Lower leg skin (tissue), 4 donors: ENCODE measurements at regions not wholly inside any gene's neighbourhood (a gene's known extent, or its start where the extent isn't known, plus 50 kb on each side); places are given as distances from the start of the nearest gene placed in this dataset.

Experiments used
- DNase-seq, 2 donors: peaks; one replicate each; pipeline ENCODE4 v3.0.0-alpha.2; 2019; ENCODE audit warnings: low spot score in 2 of 2
- H3K4me3 ChIP-seq: fragments of 200-600 bp; sonication (generic); 2 replicates; pipeline ENCODE4 v1.5.1; 2017; ENCODE audit warnings: mild to moderate bottlenecking, low read depth; ENCODE audit not compliant: poor library complexity, severe bottlenecking
- POLR2A ChIP-seq, 2 donors: fragments of 450-650 bp; IDR thresholded peaks; one replicate each; pipeline ENCODE4 v1.6.1; 2016 to 2017; ENCODE audit warnings: antibody characterized with exemption in 2 of 2, mild to moderate bottlenecking in 1 of 2, moderate library complexity in 1 of 2
- WGBS, 2 donors: methylation state at CpG; one replicate each; pipeline ENCODE4 v1.1.5; 2018; 5-methylcytosine and 5-hydroxymethylcytosine counted together
- intact Hi-C: fragments of 100-400 bp; cut with DNase I; formaldehyde crosslinking; loops from one replicate; pipeline ENCODE4 v1.15.0; 2023; ENCODE audit warnings: low total_unique reads
- TF ChIP-seq, protein P1 (sequence below), 3 donors: fragments of 450-650 bp; IDR thresholded peaks; one replicate each; pipeline ENCODE4 v1.5.1; 2016; ENCODE audit warnings: antibody characterized with exemption in 3 of 3, mild to moderate bottlenecking in 3 of 3, moderate library complexity in 2 of 3

DNA sequence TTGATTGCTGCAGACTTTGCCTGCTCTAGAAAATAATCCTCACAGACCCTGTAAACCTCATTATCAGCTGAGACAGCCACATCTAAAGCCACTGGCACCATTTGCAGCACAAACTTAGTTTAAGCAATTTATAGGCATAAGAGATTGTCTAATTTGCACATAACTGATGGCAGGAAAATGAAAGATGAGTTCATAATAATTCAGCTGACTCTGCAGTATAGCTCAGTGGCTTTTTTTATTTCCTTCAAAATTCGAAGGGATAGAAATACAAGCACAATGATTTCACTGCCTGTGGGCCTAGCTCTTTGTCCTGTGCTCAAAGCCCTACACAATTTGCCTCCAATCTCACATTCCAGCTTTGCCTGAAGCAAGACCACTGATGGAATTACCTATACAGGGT, 341.2 kb downstream of the RAD51AP2 start:
- intact Hi-C loops = no loop called here
- no peak overlapping the region for H3K4me3 ChIP-seq
- no peak for DNase-seq
- TF ChIP-seq, protein P1, sequence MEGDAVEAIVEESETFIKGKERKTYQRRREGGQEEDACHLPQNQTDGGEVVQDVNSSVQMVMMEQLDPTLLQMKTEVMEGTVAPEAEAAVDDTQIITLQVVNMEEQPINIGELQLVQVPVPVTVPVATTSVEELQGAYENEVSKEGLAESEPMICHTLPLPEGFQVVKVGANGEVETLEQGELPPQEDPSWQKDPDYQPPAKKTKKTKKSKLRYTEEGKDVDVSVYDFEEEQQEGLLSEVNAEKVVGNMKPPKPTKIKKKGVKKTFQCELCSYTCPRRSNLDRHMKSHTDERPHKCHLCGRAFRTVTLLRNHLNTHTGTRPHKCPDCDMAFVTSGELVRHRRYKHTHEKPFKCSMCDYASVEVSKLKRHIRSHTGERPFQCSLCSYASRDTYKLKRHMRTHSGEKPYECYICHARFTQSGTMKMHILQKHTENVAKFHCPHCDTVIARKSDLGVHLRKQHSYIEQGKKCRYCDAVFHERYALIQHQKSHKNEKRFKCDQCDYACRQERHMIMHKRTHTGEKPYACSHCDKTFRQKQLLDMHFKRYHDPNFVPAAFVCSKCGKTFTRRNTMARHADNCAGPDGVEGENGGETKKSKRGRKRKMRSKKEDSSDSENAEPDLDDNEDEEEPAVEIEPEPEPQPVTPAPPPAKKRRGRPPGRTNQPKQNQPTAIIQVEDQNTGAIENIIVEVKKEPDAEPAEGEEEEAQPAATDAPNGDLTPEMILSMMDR (IDR thresholded peaks at IDR 0.05) = no peak
- TF ChIP-seq POLR2A (IDR thresholded peaks at IDR 0.05) = no peak
- 29 to 35% methylated on average over 1 of the region's 1 CpG for WGBS, 2 donors

GRCh38 chr2:17171446-17172049, 346.7 kb downstream of the RAD51AP2 start:
- intact Hi-C loops = no loop called here
- no peak overlapping the region for H3K4me3 ChIP-seq
- TF ChIP-seq, protein P1 (IDR thresholded peaks at IDR 0.05) = no peak
- no peak for TF ChIP-seq POLR2A (IDR thresholded peaks at IDR 0.05)
- DNase-seq = no peak
- whole genome bisulfite sequencing, 2 donors = 37 to 38% methylated on average over 7 of the region's 7 CpGs

DNA sequence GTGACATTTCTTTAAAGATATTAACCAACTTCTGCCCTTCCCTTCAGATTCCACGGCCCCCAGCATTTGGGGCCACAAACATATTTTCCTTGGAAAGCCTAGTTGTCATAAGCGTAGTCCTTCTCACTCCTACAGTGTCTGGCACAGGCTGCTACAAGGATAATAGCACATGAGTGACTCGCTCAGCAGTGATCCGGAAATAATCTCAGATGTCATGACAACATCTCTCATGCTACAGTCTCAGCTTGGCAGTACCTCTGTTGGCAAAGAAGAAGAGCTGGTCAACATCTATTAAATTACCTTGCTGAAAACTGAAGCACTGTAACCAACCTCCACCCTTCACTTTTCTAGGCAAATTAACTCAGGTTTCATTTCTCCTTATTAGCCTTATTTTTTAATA, 351.7 kb downstream of the RAD51AP2 start:
- no peak overlapping the region for H3K4me3 ChIP-seq
- DNase-seq = no peak
- TF ChIP-seq, protein P1 (IDR thresholded peaks at IDR 0.05) = no peak
- TF ChIP-seq POLR2A (IDR thresholded peaks at IDR 0.05) = no peak
- 60 to 67% methylated on average over 4 of the region's 4 CpGs for WGBS, 2 donors
- intact Hi-C loops = no loop called here

GRCh38 chr2:17164550-17164949, 353.7 kb downstream of the RAD51AP2 start:
- 73 to 78% methylated on average over 1 of the region's 1 CpG for WGBS, 2 donors
- intact Hi-C loops = no loop called here

GRCh38 chr2:17163638-17164037, 354.6 kb downstream of the RAD51AP2 start:
- intact Hi-C loops = no loop called here
- no peak overlapping the region for H3K4me3 ChIP-seq
- WGBS, 2 donors = 60 to 73% methylated on average over 2 of the region's 2 CpGs
- no peak for TF ChIP-seq POLR2A (IDR thresholded peaks at IDR 0.05)
- TF ChIP-seq, protein P1 (IDR thresholded peaks at IDR 0.05) = no peak
- DNase-seq = no peak

More at GRCh38 chr2:17164550-17164949, 353.7 kb downstream of the RAD51AP2 start:
- H3K4me3 ChIP-seq = no peak overlapping the region
- DNase-seq = no peak
- TF ChIP-seq, protein P1 (IDR thresholded peaks at IDR 0.05) = no peak
- no peak for TF ChIP-seq POLR2A (IDR thresholded peaks at IDR 0.05)

- no peak for DNase-seq
- intact Hi-C loops = no loop called here
- no peak overlapping the region for H3K4me3 ChIP-seq
- TF ChIP-seq, protein P1 (IDR thresholded peaks at IDR 0.05) = no peak
- no peak for TF ChIP-seq POLR2A (IDR thresholded peaks at IDR 0.05)
- WGBS, 2 donors = 49 to 51% methylated on average over 2 of the region's 2 CpGs
Measured at GRCh38 chr2:17162713-17163112, 355.5 kb downstream of the RAD51AP2 start.
